Endothelial cell (in vitro differentiated cells): ENCODE measurements at regions not wholly inside any gene's neighbourhood (a gene's known extent, or its start where the extent isn't known, plus 50 kb on each side); places are given as distances from the start of the nearest gene placed in this dataset.
A peak's percentile ranks its signal among the peaks of the same experiment; 100 is the strongest.

ENCODE experiments used
- DNase-seq: peaks from one replicate; pipeline ENCODE4 v3.0.0; 2021; ENCODE audit warnings: low spot score
- H3K27ac Mint-ChIP-seq: one replicate; pipeline ENCODE4 v1.8.0; 2021; ENCODE audit warnings: mixed read lengths, inconsistent platforms; ENCODE audit not compliant: unreplicated experiment
- H3K27me3 Mint-ChIP-seq: one replicate; pipeline ENCODE4 v1.8.0; 2021; ENCODE audit warnings: mild to moderate bottlenecking, moderate library complexity, mixed read lengths, inconsistent platforms; ENCODE audit not compliant: unreplicated experiment
- H3K36me3 Mint-ChIP-seq: one replicate; pipeline ENCODE4 v1.8.0; 2021; ENCODE audit warnings: mild to moderate bottlenecking, low read depth, mixed read lengths, inconsistent platforms; ENCODE audit not compliant: unreplicated experiment
- H3K4me1 Mint-ChIP-seq: one replicate; pipeline ENCODE4 v1.8.0; 2021; ENCODE audit warnings: mild to moderate bottlenecking, mixed read lengths, inconsistent platforms; ENCODE audit not compliant: unreplicated experiment
- H3K4me3 Mint-ChIP-seq: one replicate; pipeline ENCODE4 v1.8.0; 2021; ENCODE audit warnings: mild to moderate bottlenecking, mixed read lengths, inconsistent platforms; ENCODE audit not compliant: unreplicated experiment
- H3K9me3 Mint-ChIP-seq: one replicate; pipeline ENCODE4 v1.8.0; 2021; ENCODE audit warnings: mixed read lengths, inconsistent platforms; ENCODE audit not compliant: unreplicated experiment
- CTCF ChIP-seq: fragments of 200-600 bp; sonication (generic); IDR thresholded peaks from one replicate; pipeline ENCODE4 v1.5.0; 2021; ENCODE audit warnings: antibody characterized with exemption; ENCODE audit not compliant: unreplicated experiment

GRCh38 chr18:77762642-77763041 lies 513.0 kb downstream of the GALR1 start:
- Mint-ChIP-seq H3K27ac (no peak overlapping the region), H3K27me3 (peaks cover 5% of the 10 kb centered on the region), H3K4me1 (no peaks in the 10 kb centered on the region), H3K4me3 (no peak overlapping the region), H3K36me3 (peaks cover 13% of the 10 kb centered on the region), H3K9me3 (peaks cover 26% of the 10 kb centered on the region)
- no peak for TF ChIP-seq CTCF
- no peak for DNase-seq

- peaks cover 13% of the 10 kb centered on the region for H3K36me3 Mint-ChIP-seq
- TF ChIP-seq CTCF = no peak
- H3K27ac Mint-ChIP-seq = no peak overlapping the region
- H3K4me1 Mint-ChIP-seq = no peaks in the 10 kb centered on the region
- H3K27me3 Mint-ChIP-seq = peaks cover 5% of the 10 kb centered on the region
- H3K9me3 Mint-ChIP-seq = peaks cover 25% of the 10 kb centered on the region
- no peak for DNase-seq
- no peak overlapping the region for H3K4me3 Mint-ChIP-seq
Observed at GRCh38 chr18:77763530-77764145, 514.0 kb downstream of the GALR1 start.

GRCh38 chr18:77765468-77765867 lies 515.8 kb downstream of the GALR1 start:
- Mint-ChIP-seq H3K36me3 (peaks cover 5% of the 10 kb centered on the region), H3K9me3 (peaks cover 18% of the 10 kb centered on the region), H3K27ac (no peak overlapping the region), H3K27me3 (peaks cover 5% of the 10 kb centered on the region), H3K4me3 (no peak overlapping the region), H3K4me1 (no peaks in the 10 kb centered on the region)
- DNase-seq = peak; percentile 7
- no peak for TF ChIP-seq CTCF

- peaks cover 3% of the 10 kb centered on the region for H3K27me3 Mint-ChIP-seq
- DNase-seq = no peak
- no peak for TF ChIP-seq CTCF
- no peaks in the 10 kb centered on the region for H3K4me1 Mint-ChIP-seq
- no peak overlapping the region for H3K27ac Mint-ChIP-seq
- no peaks in the 10 kb centered on the region for H3K36me3 Mint-ChIP-seq
- H3K4me3 Mint-ChIP-seq = no peak overlapping the region
- H3K9me3 Mint-ChIP-seq = peaks cover 15% of the 10 kb centered on the region
Observed at GRCh38 chr18:77766421-77766820, 516.8 kb downstream of the GALR1 start.

GRCh38 chr18:77772177-77772576 lies 522.5 kb downstream of the GALR1 start:
- peaks cover 30% of the 10 kb centered on the region for H3K9me3 Mint-ChIP-seq
- peaks cover 3% of the 10 kb centered on the region for H3K27me3 Mint-ChIP-seq
- H3K27ac Mint-ChIP-seq = no peak overlapping the region

More at GRCh38 chr18:77772177-77772576, 522.5 kb downstream of the GALR1 start:
- H3K36me3 Mint-ChIP-seq = no peaks in the 10 kb centered on the region
- H3K4me1 Mint-ChIP-seq = no peaks in the 10 kb centered on the region
- DNase-seq = no peak
- H3K4me3 Mint-ChIP-seq = no peak overlapping the region
- no peak for TF ChIP-seq CTCF
